Sciatic nerve (tissue), 2 donors: ENCODE measurements at regions not wholly inside any gene's neighbourhood (a gene's known extent, or its start where the extent isn't known, plus 50 kb on each side); places are given as distances from the start of the nearest gene placed in this dataset.
A peak's percentile ranks its signal among the peaks of the same experiment; 100 is the strongest.

Experiments used
- ATAC-seq: fragments of 200-7000 bp; cut with Tn5 transposase; one replicate; pipeline ENCODE4 v1.9.1; 2020; ENCODE audit warnings: mild to moderate bottlenecking, moderate library complexity
- DNase-seq: peaks from one replicate; pipeline ENCODE4 v3.0.0-alpha.2; 2020; ENCODE audit warnings: low spot score
- intact Hi-C: fragments of 100-400 bp; cut with DNase I; formaldehyde crosslinking; loops from one replicate; pipeline ENCODE4 v1.14.2; 2022
- donor health status: DM: no; HTN: no; CAD: no.
- donor health status: DM: no; HTN: no; CAD: no.

GRCh38 chr3:157823050-157823449 lies 283.2 kb downstream of the SHOX2 start:
- intact Hi-C loops: no loop called here
- no peak for ATAC-seq
- no peak for DNase-seq

DNA sequence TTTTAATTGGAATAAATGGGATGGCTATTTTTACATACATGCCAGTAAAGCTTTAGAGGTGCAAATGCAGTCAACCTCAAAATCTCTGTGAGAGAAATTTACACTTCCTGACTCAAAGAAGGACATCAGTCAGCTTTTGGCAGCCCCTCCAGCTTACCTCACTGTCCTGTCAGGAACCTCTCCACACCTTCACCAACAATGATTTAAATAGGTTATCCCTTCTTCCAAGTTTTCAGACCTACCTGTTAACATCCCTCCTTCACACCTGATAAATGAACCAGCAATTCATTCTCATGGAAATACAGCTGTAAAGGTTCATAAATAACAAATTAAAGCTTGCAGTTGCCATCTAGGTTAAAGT lies 286.1 kb downstream of the SHOX2 start:
- intact Hi-C loops: no loop called here
- DNase-seq (no peak), ATAC-seq (no peak)

DNA sequence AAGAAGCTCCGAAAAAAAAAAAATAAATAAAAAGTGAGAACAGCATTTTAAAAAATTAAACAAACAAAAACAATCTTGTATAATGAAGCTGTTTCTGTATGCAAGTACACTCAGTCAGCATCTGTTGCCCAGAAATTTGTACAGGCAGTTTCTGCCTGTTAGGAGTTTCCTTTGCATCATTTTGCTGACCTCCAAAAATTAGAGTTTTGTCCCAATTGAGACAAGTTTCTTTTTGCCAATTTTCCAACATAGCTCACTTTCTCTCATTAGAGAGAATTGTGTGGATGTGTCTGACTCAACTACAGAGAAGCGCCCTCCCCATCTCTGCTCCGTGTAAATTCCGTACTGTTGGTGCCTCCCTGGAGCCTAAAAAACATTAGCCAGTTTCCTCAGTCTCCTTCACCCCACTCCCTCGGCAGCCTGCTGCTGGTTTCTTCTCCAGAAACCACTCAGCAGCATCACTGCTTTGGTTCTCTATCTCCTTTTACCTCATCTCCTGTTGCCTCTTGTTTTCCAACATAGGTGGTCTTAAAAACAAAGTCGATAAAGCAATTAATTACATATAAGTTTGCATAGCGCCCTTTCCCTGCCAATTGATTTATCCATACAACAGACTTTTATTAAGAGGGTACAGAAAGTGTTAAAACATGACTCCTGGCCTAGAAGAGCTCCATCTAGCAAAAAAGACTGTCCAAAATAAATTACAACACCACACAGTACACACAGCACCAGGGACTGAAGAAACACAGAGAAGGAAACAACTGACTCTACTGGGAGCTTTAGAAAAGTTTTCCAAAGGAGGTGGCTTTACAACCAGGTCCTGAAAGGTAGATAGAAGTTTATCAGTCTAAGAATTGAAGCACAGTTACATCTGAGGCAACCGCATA lies 286.7 kb downstream of the SHOX2 start:
- ATAC-seq (peak; percentile 85), DNase-seq (no peak)
- intact Hi-C loops: no loop called here

- ATAC-seq: no peak
- intact Hi-C loops: no loop called here
- no peak for DNase-seq
Measured at GRCh38 chr3:157816896-157817295, 289.3 kb downstream of the SHOX2 start.

GRCh38 chr3:157816296-157816695 lies 289.9 kb downstream of the SHOX2 start:
- DNase-seq: no peak
- ATAC-seq: no peak
- intact Hi-C loops: no loop called here

DNA sequence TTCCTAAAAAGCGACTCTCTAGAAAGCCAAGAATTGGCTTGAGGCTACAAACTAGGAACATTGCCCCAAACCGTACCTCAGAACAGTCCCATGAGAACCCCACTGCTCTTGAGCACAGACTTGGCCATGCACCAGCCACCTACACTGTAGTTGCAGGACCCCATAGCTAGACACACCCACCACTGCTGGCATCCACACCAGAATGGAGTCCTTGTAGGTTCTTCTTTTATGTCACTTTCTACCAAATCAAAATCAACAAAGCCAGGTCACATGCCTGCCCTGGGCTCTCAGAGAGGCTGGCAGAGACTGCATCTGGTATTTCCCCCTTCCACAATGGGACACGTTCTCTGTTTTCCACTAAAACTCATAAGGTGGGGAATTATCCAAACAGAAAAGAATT lies 290.5 kb downstream of the SHOX2 start:
- ATAC-seq (no peak), DNase-seq (no peak)
- intact Hi-C loops: no loop called here

DNA sequence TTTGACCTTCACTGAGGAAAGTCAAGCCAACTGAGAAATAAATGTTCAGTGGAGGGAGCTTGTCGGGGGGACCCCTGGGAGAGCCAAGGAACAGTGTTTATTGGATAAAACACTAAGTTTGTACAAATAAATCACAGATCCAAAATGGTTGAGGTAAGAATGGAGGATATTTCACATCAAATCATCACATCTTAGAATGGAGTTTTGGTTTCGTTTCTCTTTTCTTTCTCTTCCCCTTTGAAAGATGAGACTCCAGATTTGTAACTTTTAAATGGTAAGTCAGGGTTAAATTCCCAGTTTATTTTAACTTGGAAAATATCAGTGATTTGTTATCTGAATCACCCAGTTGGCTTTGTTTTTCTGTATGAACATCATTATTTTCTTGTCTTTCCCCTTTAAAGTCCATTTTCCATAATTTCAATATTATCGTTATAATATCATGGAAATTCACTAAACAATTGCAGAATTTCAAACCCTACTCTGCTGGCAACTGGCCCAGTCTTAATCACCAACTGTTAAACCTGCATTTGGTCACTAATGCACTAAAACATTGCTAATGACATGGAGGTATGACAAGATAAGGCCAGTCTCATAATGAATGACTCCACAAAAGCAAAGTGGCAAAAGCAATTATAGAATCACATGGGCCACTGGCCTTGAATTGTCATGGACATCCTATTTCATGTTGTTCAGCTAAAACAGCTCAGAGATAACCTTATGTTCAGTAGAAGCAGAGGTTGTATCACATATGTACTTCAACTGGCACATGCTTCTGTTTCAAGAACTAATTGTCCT lies 295.1 kb downstream of the SHOX2 start:
- intact Hi-C loops: no loop called here
- DNase-seq (no peak), ATAC-seq (no peak)

GRCh38 chr3:157807280-157807679 lies 298.9 kb downstream of the SHOX2 start:
- intact Hi-C loops: no loop called here
- DNase-seq (no peak), ATAC-seq (no peak)

DNA sequence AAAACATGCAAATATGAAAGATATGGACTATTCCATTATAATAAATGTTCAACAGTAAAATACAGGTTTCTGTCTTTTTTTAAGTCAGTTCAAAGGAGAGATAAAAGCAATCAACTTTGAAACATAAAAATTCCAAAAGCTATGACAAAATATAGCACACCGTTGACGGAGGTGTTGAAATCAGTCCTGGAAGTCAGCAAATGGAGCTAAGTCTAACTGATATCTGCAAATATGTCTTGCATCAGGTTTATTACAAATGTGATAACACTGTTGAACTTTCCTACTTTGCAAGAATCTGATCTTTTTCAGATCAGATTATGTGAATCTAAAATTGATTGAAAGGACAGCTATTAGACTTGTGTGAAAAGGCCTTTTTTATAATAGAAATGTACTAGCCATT lies 300.7 kb downstream of the SHOX2 start:
- intact Hi-C loops: no loop called here
- ATAC-seq: no peak
- DNase-seq: no peak

DNA sequence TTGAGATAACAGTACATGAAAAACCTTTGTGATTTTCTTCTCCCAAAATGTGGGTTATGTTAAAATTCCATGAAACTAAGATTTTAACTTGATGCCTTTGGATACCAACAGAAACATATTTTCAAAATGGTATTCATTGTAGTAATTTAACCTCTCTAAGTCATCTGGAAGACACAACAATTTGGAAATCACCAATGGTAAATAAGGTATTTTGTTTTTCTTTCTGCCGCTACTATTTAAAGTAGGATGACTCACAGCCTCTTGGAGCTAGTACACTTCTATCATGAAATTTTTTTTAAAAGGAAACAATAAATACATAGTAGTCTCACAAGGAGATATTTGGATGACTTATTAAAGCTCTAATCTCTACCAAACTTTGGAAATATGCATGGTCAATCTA lies 291.6 kb upstream of the VEPH1 start:
- ATAC-seq (peak; percentile 55), DNase-seq (no peak)
- intact Hi-C loops: no loop called here

DNA sequence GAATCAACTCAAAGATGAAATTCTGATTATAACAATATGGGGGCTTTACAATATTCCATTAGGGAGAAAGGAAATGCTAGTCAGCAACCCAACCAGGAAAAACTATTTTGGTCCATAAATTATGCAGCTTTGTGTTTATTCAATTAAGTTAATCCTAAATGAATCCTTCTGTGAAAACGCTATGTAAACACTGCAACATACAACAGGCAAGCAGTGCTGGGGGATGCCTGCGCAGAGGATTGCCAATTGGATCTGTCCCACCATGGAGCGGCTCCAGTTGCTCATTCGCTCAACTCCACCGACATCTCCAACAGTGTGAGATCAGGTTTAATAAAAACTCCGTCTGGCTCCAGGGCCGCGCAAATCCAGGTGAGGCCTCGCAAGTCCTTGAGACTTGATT lies 290.5 kb upstream of the VEPH1 start:
- DNase-seq (no peak), ATAC-seq (peak; percentile 38)
- intact Hi-C loops: no loop called here

DNA sequence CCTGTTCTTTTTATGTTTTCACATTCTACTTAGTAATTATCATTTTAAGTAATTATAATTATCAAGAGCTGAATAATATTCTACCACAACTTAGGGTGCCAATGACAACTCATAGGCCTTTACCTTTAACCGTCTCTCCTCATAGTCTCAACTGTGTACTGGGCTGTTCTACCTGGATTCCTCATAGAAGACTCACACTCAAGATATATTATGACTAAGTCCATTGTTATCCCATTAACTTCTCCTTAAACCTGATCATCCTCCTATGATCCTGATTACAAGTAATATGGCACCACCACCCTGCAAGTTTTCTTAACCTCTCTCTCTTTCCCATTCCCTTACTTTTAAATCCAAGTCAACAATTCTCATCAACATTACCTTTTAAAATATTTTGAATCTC lies 285.9 kb upstream of the VEPH1 start:
- no peak for DNase-seq
- ATAC-seq: no peak
- intact Hi-C loops: no loop called here

- ATAC-seq: no peak
- intact Hi-C loops: no loop called here
- no peak for DNase-seq
Measured at GRCh38 chr3:157786618-157787017, 283.4 kb upstream of the VEPH1 start.

DNA sequence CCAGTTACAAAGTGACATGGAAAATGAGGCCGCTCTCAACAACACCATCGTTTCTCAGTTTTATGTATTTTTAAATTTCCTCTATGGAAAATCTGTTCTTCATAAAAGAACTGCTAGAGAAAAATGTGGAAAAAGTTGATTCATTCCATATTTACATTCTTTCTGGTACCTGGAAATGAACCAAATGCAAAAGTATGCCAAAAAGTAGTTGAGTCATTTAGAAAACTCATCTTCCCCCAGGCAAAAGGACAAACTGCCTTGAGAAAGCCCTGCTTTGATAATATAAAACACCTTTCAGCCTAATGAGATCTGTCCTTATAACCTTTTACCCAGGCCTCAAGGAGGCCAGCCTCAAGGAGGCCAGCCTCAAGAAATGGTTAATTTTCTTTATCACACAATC lies 283.0 kb upstream of the VEPH1 start:
- no peak for DNase-seq
- no peak for ATAC-seq
- intact Hi-C loops: no loop called here

DNA sequence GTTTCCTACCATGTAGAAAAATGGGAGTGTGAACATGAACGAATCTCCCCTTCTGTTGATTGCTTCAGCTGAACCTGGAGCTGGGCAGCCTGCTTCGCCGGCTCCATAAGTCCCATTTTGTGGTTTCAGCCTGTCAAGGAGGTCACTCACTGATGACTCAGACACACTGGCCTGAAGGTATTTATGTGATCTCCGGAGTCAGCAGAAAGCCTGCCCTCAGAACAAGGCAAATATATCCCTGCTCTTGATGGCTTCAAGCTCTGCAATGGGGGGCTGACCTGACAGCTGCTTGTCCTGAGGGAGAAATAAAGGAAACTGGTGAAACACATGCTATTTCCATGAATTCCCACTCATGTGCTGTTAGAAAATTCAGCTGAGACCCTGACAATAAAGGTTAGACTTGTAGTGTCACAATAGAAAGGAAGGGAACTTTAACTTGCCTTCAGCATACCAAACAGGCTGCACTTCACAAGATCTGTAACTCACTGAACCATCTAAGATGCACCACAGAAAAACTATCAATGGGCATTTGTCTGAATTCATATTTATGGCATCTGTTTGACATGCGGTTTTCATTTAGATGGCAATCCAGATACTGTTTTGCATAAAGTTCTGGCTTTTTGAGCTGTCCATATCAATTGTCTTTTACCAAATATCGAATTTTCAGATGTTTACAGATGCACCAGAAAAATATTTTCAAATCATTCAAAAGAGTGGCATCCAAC lies 282.0 kb upstream of the VEPH1 start:
- intact Hi-C loops: no loop called here
- DNase-seq: no peak
- peak; percentile 87 for ATAC-seq

DNA sequence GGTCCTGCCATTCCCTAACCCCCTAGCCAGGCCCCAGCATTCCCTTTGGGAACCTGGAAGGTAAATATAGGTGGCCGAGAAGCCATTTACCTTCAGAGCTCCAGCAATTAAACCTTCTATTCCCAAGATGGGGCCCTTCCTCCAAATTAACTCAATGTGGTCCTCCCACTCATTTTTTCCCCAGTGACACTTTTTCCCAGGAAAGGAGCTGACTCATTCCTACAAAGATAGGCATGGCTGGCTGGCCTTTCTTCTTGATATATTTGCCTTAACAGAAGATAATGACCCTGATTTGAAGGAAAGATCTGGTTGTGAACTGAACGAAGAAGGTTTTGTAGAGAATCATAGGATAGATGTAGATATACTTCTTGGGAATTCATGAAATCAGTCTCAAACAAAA lies 279.0 kb upstream of the VEPH1 start:
- intact Hi-C loops: no loop called here
- no peak for DNase-seq
- ATAC-seq: no peak

DNA sequence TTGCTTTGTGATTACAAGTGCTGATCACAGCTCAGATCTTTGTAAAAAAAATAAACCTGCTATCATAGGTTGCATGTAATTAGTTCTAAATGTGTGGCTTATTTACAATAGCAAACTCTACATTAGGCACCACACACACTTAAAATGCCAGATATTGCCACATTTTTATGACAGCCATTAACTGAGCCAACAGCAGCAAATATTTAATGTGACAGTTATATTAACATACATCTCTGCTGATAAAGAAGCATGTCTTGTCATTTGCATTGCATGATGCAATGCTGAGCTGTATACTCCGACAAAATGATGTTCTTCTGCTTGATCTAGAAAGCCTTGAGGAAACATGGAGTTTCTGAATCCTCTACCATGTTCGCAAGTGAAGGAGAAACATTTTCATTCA lies 273.6 kb upstream of the VEPH1 start:
- ATAC-seq: no peak
- intact Hi-C loops: loop anchor here (5.0 kb wide), 1 partner anchor 770 kb away; no protein-coding TSS in a partner anchor
- DNase-seq: no peak

- intact Hi-C loops: loop anchor here (5.0 kb wide), 1 partner anchor 772 kb away; no protein-coding TSS in a partner anchor
- ATAC-seq (no peak), DNase-seq (no peak)
Measured at GRCh38 chr3:157775446-157775845, 272.2 kb upstream of the VEPH1 start.

GRCh38 chr3:157769378-157769777 lies 266.2 kb upstream of the VEPH1 start:
- ATAC-seq: no peak
- no peak for DNase-seq
- intact Hi-C loops: no loop called here

- ATAC-seq (no peak), DNase-seq (no peak)
- intact Hi-C loops: no loop called here
Measured at GRCh38 chr3:157767607-157768006, 264.4 kb upstream of the VEPH1 start.
